NCI-H226 (cell line): ENCODE measurements at regions not wholly inside any gene's neighbourhood (a gene's known extent, or its start where the extent isn't known, plus 50 kb on each side); places are given as distances from the start of the nearest gene placed in this dataset.

Source experiments
- DNase-seq: peaks from one replicate; pipeline ENCODE4 v3.0.0-alpha.2; 2015

GRCh38 chr18:51654488-51655326, 457.2 kb upstream of the MEX3C start:
- DNase-seq: no peak

- no peak for DNase-seq
These were observed 457.8 kb upstream of the MEX3C start for GRCh38 chr18:51655327-51655698.

GRCh38 chr18:51656249-51656648, 458.8 kb upstream of the MEX3C start:
- DNase-seq: no peak

GRCh38 chr18:51658436-51658835, 461.0 kb upstream of the MEX3C start:
- no peak for DNase-seq

- DNase-seq: no peak
These were observed 462.3 kb upstream of the MEX3C start for GRCh38 chr18:51659781-51660180.

GRCh38 chr18:51660188-51660715, 462.8 kb upstream of the MEX3C start:
- no peak for DNase-seq

- no peak for DNase-seq
These were observed 466.8 kb upstream of the MEX3C start for GRCh38 chr18:51664236-51664635.

- DNase-seq: no peak
These were observed 469.3 kb upstream of the MEX3C start for GRCh38 chr18:51666763-51667191.

- no peak for DNase-seq
These were observed 470.6 kb upstream of the MEX3C start for GRCh38 chr18:51668101-51668500.

GRCh38 chr18:51668607-51669006, 471.1 kb upstream of the MEX3C start:
- no peak for DNase-seq

- no peak for DNase-seq
These were observed 489.1 kb upstream of the MEX3C start for GRCh38 chr18:51686590-51686989.

GRCh38 chr18:51687845-51688585, 490.5 kb upstream of the MEX3C start:
- DNase-seq: no peak

GRCh38 chr18:51692612-51693011, 495.1 kb upstream of the MEX3C start:
- no peak for DNase-seq

GRCh38 chr18:51711298-51711889, 513.9 kb upstream of the MEX3C start:
- no peak for DNase-seq

- no peak for DNase-seq
These were observed 515.3 kb upstream of the MEX3C start for GRCh38 chr18:51712821-51713220.

- no peak for DNase-seq
These were observed 518.8 kb upstream of the MEX3C start for GRCh38 chr18:51716277-51716676.

- no peak for DNase-seq
These were observed 523.9 kb upstream of the MEX3C start for GRCh38 chr18:51721388-51721787.

- no peak for DNase-seq
These were observed 524.5 kb upstream of the MEX3C start for GRCh38 chr18:51721996-51722395.

GRCh38 chr18:51724790-51725721, 527.6 kb upstream of the MEX3C start:
- no peak for DNase-seq

- no peak for DNase-seq
These were observed 529.1 kb upstream of the MEX3C start for GRCh38 chr18:51726614-51727013.

- DNase-seq: no peak
These were observed 530.3 kb upstream of the MEX3C start for GRCh38 chr18:51727780-51728179.

- DNase-seq: no peak
These were observed 533.6 kb upstream of the MEX3C start for GRCh38 chr18:51731070-51731469.

- no peak for DNase-seq
These were observed 537.1 kb upstream of the MEX3C start for GRCh38 chr18:51734576-51734975.
